ENCODE measurements at regions not wholly inside any gene's neighbourhood (a gene's known extent, or its start where the extent isn't known, plus 50 kb on each side); places are given as distances from the start of the nearest gene placed in this dataset.

- H2BK15ac ChIP-seq (ENCODE audit: low read depth, low read length), result no peak overlapping the region
- H2BK120ac ChIP-seq (ENCODE audit: low read depth, low read length, poor library complexity, severe bottlenecking), result no peak overlapping the region
- no peak for DNase-seq
- H2BK20ac ChIP-seq (ENCODE audit: low read depth, low read length, poor library complexity, severe bottlenecking), result no peak overlapping the region
- no peaks in the 10 kb centered on the region for H4K20me1 ChIP-seq (ENCODE audit: control insufficient read depth, insufficient read depth, insufficient read length)
- no peak overlapping the region for H3K9ac ChIP-seq (ENCODE audit: extremely low read depth, insufficient read length, low read length)
- no peaks in the 10 kb centered on the region for H3K27me3 Mint-ChIP-seq (ENCODE audit: low read depth)
- no peaks in the 10 kb centered on the region for H3K23me2 ChIP-seq (ENCODE audit: insufficient read length, low read depth, low read length, poor library complexity, severe bottlenecking)
- H3K4me3 Mint-ChIP-seq, result no peak overlapping the region
- no peak overlapping the region for H3K27ac ChIP-seq (ENCODE audit: insufficient read length, low read depth, low read length)
- H3K36me3 Mint-ChIP-seq (ENCODE audit: insufficient read depth in 1 of 3, low read depth in 3 of 3), result no peaks in the 10 kb centered on the region
- no peak overlapping the region for H4K8ac ChIP-seq (replicated peaks; ENCODE audit: insufficient read length, low read depth, low read length)
- H3K18ac ChIP-seq (ENCODE audit: insufficient read length, low read depth, low read length), result no peak overlapping the region
- H3K4me1 Mint-ChIP-seq, result no peaks in the 10 kb centered on the region
- H3K79me1 ChIP-seq (ENCODE audit: insufficient read depth, low read depth, low read length, poor library complexity, severe bottlenecking), result no peaks in the 10 kb centered on the region
- H2AK5ac ChIP-seq (ENCODE audit: insufficient read length, low read length), result no peak overlapping the region
- H2AFZ ChIP-seq (ENCODE audit: low read length), result no peak overlapping the region
- H3K14ac ChIP-seq (ENCODE audit: insufficient read depth, low read length), result no peak overlapping the region
- no peak overlapping the region for H2BK12ac ChIP-seq (ENCODE audit: insufficient read length, low read depth, low read length)
- no peaks in the 10 kb centered on the region for H3K4me1 ChIP-seq (ENCODE audit: insufficient read depth, low read length)
- H3K79me2 ChIP-seq (ENCODE audit: insufficient read depth, low read length), result no peaks in the 10 kb centered on the region
- no peak overlapping the region for H3K4me2 ChIP-seq (ENCODE audit: insufficient read depth, insufficient read length, low read length)
- no peak overlapping the region for H4K91ac ChIP-seq (ENCODE audit: insufficient read length, low read depth, low read length)
- H3T11ph ChIP-seq (ENCODE audit: low read length), result no peak overlapping the region
- no peak overlapping the region for H3K23ac ChIP-seq (ENCODE audit: insufficient read length, low read depth, low read length)
- H3K9me3 ChIP-seq (ENCODE audit: control insufficient read depth, low read depth, low read length), result no peaks in the 10 kb centered on the region
- no peaks in the 10 kb centered on the region for H3K27me3 ChIP-seq (ENCODE audit: insufficient read depth, low read length)
- H2BK5ac ChIP-seq (ENCODE audit: insufficient read length, low read length), result no peak overlapping the region
- H4K5ac ChIP-seq (ENCODE audit: insufficient read length, low read depth, low read length), result no peak overlapping the region
- TF ChIP-seq, protein P1, sequence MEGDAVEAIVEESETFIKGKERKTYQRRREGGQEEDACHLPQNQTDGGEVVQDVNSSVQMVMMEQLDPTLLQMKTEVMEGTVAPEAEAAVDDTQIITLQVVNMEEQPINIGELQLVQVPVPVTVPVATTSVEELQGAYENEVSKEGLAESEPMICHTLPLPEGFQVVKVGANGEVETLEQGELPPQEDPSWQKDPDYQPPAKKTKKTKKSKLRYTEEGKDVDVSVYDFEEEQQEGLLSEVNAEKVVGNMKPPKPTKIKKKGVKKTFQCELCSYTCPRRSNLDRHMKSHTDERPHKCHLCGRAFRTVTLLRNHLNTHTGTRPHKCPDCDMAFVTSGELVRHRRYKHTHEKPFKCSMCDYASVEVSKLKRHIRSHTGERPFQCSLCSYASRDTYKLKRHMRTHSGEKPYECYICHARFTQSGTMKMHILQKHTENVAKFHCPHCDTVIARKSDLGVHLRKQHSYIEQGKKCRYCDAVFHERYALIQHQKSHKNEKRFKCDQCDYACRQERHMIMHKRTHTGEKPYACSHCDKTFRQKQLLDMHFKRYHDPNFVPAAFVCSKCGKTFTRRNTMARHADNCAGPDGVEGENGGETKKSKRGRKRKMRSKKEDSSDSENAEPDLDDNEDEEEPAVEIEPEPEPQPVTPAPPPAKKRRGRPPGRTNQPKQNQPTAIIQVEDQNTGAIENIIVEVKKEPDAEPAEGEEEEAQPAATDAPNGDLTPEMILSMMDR (conservative IDR thresholded peaks at IDR 0.05), result no peak
- H3K27ac Mint-ChIP-seq, result no peak overlapping the region
- no peaks in the 10 kb centered on the region for H3K9me3 Mint-ChIP-seq
- H3K4ac ChIP-seq (ENCODE audit: low read depth, low read length), result no peak overlapping the region
- no peak overlapping the region for H3K56ac ChIP-seq (ENCODE audit: insufficient read length, low read depth, low read length)
- WGBS (ENCODE audit: extremely low coverage, insufficient read length, low lambda C conversion rate), result no CpG with 5 or more reads among the region's 3 CpGs
Measured at GRCh38 chr9:31389075-31389474, 995.4 kb upstream of the ACO1 start.

Data from H9 (cell line).